ENCODE measurements at regions not wholly inside any gene's neighbourhood (a gene's known extent, or its start where the extent isn't known, plus 50 kb on each side); places are given as distances from the start of the nearest gene placed in this dataset.
"Not testable (repeated sequence)": the region's sequence is repeated elsewhere in the genome, so short reads cannot be mapped to it uniquely, and the experiment has no call there.

- Histone ChIP-seq H3K4me3 (no peak overlapping the region), H3K9me3 (peaks cover 0 to 6% (median 0%) of the 10 kb centered on the region in 4 donors), H3K36me3 (no peaks in the 10 kb centered on the region), H3K4me1 (no peaks in the 10 kb centered on the region), H3K27me3 (no peaks in the 10 kb centered on the region), H3K27ac (no peak overlapping the region)
- no peak for DNase-seq (ENCODE audit: low spot score in 2 of 2)
- 51 to 77% methylated on average over 7 of the region's 7 CpGs for WGBS, 2 donors
- TF ChIP-seq, protein P1, sequence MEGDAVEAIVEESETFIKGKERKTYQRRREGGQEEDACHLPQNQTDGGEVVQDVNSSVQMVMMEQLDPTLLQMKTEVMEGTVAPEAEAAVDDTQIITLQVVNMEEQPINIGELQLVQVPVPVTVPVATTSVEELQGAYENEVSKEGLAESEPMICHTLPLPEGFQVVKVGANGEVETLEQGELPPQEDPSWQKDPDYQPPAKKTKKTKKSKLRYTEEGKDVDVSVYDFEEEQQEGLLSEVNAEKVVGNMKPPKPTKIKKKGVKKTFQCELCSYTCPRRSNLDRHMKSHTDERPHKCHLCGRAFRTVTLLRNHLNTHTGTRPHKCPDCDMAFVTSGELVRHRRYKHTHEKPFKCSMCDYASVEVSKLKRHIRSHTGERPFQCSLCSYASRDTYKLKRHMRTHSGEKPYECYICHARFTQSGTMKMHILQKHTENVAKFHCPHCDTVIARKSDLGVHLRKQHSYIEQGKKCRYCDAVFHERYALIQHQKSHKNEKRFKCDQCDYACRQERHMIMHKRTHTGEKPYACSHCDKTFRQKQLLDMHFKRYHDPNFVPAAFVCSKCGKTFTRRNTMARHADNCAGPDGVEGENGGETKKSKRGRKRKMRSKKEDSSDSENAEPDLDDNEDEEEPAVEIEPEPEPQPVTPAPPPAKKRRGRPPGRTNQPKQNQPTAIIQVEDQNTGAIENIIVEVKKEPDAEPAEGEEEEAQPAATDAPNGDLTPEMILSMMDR (IDR thresholded peaks at IDR 0.05), result no peak
- TF ChIP-seq POLR2A (IDR thresholded peaks at IDR 0.05), result no peak
- TF ChIP-seq EP300 (IDR thresholded peaks at IDR 0.05), result no peak
Observed at GRCh38 chr11:42906226-42906625, 405.6 kb upstream of the API5 start.

GRCh38 chr11:42913731-42914130 lies 398.1 kb upstream of the API5 start:
- TF ChIP-seq POLR2A (IDR thresholded peaks at IDR 0.05) (no peak), EP300 (IDR thresholded peaks at IDR 0.05) (no peak)
- TF ChIP-seq, protein P1 (IDR thresholded peaks at IDR 0.05), result no peak
- no peaks in the 10 kb centered on the region for H3K27me3 ChIP-seq
- no peaks in the 10 kb centered on the region for H3K36me3 ChIP-seq
- peaks cover 0 to 26% (median 0%) of the 10 kb centered on the region in 4 donors for H3K9me3 ChIP-seq
- no peak for DNase-seq (ENCODE audit: low spot score in 2 of 2)
- no peak overlapping the region for H3K4me3 ChIP-seq
- no peaks in the 10 kb centered on the region for H3K4me1 ChIP-seq
- no peak overlapping the region for H3K27ac ChIP-seq
- WGBS, 2 donors, result 64 to 89% methylated on average over 2 of the region's 2 CpGs

- no peaks in the 10 kb centered on the region for H3K9me3 ChIP-seq
- no peak for DNase-seq (ENCODE audit: low spot score in 2 of 2)
- H3K27me3 ChIP-seq, result no peaks in the 10 kb centered on the region
- no peaks in the 10 kb centered on the region for H3K4me1 ChIP-seq
- 73 to 76% methylated on average over 3 of the region's 3 CpGs for WGBS, 2 donors
- TF ChIP-seq POLR2A (IDR thresholded peaks at IDR 0.05) (no peak), EP300 (IDR thresholded peaks at IDR 0.05) (no peak)
- TF ChIP-seq, protein P1 (IDR thresholded peaks at IDR 0.05), result no peak
- no peaks in the 10 kb centered on the region for H3K36me3 ChIP-seq
- no peak overlapping the region for H3K27ac ChIP-seq
- no peak overlapping the region for H3K4me3 ChIP-seq
Observed at GRCh38 chr11:42923651-42924050, 388.1 kb upstream of the API5 start.

DNA sequence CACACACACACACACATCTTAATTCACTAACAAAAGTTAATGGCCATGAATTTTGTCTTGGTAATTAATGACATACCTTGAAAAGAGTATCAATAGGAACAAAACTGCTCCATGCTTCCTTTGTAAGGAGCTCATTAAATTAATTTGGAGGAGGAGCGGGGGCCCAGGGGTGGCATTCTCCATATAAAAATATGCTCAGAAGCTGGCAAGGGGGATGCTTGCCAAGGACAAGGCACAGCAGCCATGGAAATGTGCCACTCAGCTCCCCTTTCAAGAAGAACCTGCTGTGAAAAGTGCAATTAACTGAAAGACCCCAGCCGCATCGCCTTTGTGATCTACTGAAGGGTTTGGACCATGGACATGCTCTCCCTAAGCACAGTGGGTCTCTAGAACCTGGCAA lies 385.9 kb upstream of the API5 start:
- Histone ChIP-seq H3K4me3 (no peak overlapping the region), H3K36me3 (no peaks in the 10 kb centered on the region), H3K27me3 (no peaks in the 10 kb centered on the region), H3K27ac (no peak overlapping the region), H3K9me3 (no peaks in the 10 kb centered on the region), H3K4me1 (no peaks in the 10 kb centered on the region)
- 64 to 91% methylated on average over 3 of the region's 3 CpGs for WGBS, 2 donors
- no peak for TF ChIP-seq EP300 (IDR thresholded peaks at IDR 0.05)
- no peak for TF ChIP-seq POLR2A (IDR thresholded peaks at IDR 0.05)
- TF ChIP-seq, protein P1 (IDR thresholded peaks at IDR 0.05), result no peak
- DNase-seq (ENCODE audit: low spot score in 2 of 2), result no peak

DNA sequence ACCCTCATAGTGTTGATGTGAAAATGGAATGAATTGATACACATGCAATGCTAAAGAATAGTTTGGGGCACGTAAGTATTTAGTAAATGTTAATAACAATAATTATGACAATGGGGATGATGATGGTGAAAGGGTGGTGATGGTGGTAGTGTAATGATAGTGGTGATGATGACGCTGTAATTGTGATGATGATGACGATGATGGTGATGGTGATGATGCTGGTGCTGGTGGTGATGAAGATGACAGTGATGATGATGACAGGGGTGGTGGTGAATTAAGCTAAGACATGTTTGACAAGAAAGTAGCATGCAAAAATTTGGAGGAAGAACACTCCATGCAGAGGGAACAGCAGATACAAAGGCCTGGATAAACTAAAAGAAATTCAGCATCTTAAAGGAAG lies 364.4 kb upstream of the API5 start:
- Histone ChIP-seq H3K4me3 (no peak overlapping the region), H3K4me1 (no peaks in the 10 kb centered on the region), H3K27me3 (no peaks in the 10 kb centered on the region), H3K36me3 (no peaks in the 10 kb centered on the region), H3K9me3 (no peaks in the 10 kb centered on the region), H3K27ac (no peak overlapping the region)
- WGBS, 2 donors, result 89 to 92% methylated on average over 3 of the region's 3 CpGs
- no peak for DNase-seq (ENCODE audit: low spot score in 2 of 2)
- TF ChIP-seq, protein P1 (IDR thresholded peaks at IDR 0.05), result no peak
- no peak for TF ChIP-seq EP300 (IDR thresholded peaks at IDR 0.05)
- no peak for TF ChIP-seq POLR2A (IDR thresholded peaks at IDR 0.05)

DNA sequence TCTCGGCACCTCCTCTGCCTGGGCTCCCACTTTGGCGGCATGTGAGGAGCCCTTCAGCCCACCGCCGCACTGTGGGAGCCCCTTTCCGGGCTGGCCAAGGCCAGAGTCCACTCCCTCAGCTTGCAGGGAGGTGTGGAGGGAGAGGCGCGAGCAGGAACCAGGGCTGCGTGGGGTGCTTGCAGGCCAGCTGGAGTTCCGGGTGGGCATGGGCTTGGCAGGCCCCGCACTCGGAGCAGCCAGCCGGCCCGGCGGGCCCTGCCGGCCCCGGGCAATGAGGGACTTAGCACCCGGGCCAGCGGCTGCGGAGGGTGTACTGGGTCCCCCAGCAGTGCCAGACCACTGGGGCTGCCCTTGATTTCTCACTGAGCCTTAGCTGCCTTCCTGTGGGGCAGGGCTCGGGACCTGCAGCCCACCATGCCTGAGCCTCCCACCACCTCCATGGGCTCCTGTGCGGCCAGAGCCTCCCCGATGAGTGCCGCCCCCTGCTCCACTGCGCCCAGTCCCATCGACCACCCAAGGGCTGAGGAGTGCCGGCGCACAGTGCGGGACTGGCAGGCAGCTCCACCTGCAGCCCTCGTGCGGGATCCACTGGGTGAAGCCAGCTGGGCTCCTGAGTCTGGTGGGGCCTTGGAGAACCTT lies 361.9 kb upstream of the API5 start:
- H3K27me3 ChIP-seq; H3K36me3 ChIP-seq; H3K4me3 ChIP-seq; H3K9me3 ChIP-seq; H3K4me1 ChIP-seq; H3K27ac ChIP-seq; DNase-seq (ENCODE audit: low spot score in 2 of 2): not testable (repeated sequence)
- 92 to 93% methylated on average over 15 to 30 of the region's 30 CpGs for WGBS, 2 donors
